NCI-H187 treated with DMSO at 0.1 percent for 48 hours (cell line): ENCODE measurements at regions not wholly inside any gene's neighbourhood (a gene's known extent, or its start where the extent isn't known, plus 50 kb on each side); places are given as distances from the start of the nearest gene placed in this dataset.
"Not testable (repeated sequence)": the region's sequence is repeated elsewhere in the genome, so short reads cannot be mapped to it uniquely, and the experiment has no call there.

ENCODE experiments used
- DNase-seq: peaks from one replicate; lab custom pipeline; 2025; lab: John Stamatoyannopoulos, UW

DNA sequence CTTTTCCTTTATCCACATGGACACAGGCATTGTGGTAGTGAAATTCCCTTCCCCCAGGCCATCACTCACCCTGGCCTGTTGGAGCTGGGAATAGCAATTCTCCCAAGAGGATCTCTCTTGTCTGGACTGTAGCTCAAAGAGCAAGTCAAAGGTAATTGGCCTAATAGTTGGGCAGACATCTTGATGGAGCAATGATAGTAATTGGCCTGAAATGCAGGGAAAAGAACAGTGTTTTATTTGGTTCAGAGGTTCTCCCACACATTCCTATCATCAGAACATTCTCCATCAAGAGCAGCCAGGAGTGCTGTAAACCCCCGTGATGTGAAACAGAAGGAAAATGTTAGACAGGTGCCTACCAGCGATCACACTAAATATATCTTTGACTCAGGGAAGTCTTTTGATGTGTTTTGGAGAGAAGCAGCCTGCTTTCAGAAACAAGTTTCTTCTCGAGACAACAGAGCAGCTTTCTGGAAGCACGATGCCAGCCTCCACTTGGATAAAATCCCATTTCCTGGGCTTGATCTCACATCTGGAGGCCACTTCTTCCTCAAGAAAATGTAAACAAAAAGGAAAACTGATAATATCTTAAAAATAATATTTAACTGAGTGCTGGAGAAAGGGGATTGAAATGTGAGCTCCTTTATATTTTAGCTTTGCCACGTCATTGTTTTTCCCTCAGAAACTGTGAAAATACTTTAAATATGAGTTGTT is 198.1 kb upstream of the WWC1 start:
- no peak for DNase-seq

DNA sequence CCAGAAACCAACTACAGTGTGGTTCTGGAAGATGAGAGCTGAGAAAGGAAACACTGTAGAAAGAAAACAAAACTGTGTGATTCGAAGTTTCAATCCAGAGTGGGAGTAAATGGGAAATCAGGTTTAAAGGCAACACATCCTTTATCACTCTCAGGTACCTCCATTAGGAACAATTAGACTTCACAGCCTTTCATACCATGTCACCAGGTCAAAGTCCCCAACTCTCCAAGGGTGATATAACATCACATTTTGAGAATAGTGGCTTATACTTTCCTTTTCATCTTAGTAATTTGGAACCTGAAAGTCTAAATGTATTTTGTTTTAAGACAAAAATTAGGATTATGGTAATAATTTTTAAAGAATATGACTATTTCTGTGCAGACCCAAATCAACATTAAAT is 194.9 kb upstream of the WWC1 start:
- DNase-seq, result no peak

DNA sequence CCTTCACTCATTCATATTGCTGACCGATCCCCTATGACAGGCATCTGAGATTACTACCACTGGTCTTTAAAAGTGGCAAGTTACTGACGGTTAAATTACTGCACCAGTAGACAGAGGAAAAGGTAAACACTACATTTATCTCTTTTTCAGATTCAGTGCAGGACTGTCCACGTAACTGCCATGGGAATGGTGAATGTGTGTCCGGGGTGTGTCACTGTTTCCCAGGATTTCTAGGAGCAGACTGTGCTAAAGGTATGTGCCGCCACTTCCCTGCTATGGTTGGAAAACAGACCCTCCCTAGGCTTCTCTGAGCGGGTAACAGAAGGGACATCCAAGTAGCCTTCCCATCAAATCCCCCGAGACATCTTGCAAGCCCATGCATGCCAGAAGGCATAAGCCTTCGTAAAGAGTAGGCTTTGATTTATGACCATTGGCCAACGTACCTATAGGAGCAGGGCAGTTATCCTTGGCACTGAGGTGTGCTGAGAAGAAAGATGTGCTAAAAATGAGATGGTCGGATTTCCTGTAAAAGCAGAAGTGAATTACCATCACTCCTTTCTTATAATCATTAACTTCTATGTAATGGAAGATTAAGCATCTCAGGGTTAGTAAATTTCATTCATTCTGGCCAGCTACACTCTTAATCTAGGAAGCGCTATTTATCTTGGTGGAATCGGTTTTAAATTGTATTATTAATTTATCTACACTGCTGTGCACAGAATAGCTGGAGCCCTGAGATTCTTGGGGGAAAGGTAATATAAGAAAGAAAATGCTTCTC is 193.4 kb upstream of the WWC1 start:
- DNase-seq, result no peak

DNA sequence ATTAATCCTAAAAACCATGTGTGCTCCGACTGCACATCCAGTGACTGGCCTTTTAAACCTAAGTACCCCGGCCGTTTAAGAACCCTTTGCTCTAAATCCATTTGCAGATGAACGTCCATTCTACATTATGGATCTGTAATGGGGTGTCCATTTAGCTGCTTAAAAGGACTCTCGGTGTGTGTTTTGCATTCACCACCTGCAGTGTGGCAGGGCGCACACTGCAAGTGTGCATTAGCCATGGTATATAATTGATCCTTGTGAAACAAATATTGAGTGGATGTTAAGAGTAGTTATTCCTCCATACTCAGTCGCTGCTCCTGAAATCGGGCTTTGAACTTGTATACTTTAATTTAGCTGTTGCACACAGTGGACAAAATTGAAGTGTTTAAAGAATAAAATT is 190.1 kb upstream of the WWC1 start:
- no peak for DNase-seq

DNA sequence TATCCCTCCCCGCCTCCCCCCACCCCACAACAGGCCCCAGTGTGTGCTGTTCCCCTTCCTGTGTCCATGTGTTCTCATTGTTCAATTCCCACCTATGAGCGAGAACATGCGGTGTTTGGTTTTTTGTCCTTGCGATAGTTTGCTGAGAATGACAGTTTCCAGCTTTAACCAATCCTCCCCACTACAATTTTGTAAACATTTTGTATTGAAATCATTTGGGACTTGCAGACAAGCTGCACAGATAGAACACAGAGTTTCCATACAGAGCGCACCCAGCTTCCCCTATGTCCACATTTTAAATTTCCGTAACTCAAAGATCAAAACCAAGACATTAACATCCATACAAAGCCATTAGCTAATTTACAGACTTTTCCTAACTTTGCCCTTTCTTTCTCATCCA is 188.4 kb upstream of the WWC1 start:
- not testable (repeated sequence) for DNase-seq

DNA sequence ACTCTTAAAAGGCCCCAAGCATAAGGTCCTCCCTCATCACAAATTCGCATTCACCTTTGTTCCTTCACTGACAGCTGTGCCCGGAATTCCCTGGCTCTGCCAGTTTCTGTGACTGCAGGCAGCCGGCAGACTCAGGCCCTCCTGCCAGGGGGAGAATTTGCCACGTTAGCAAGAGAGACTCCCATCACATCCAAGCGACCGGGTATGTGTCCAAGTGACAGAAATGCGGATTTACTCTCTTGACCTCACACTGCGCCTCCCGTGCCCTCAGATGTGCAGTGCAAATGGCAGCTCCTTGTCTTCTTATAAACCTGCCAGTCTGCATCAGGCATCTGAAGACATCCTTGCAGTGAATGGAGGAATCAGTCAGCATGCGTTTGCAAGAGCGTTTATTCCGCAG is 187.1 kb upstream of the WWC1 start:
- DNase-seq, result no peak

DNA sequence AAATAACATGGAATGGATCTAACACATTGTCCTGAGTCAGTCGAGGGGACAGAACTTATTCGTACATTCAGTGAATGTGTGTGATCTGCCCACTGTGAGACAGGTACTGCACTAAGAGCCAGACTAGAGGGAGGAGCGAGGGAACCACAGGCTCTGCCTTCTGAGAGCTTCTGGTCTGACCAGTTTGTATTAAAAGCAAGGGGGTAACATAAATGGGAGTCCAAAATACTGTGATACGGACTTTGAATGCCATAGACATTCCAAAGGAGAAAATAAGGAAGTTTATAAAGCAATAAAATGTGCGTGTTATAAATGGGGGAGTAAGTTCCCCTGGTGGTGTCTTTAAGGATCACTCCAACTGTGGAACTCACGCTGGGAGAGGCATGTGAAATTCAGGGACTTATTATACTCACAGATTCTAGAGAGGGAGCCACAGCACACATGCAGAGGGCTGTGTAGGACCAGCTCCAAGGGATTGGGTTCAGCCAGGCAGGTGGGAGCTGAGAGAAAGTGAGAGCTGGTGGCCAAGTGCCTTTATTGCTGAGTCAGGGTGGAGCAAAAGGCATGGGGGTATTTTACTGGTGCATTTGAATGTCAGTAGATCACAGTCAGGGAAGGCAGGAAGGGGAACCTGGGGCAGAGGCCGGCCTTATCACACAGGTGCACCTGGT is 186.5 kb upstream of the WWC1 start:
- no peak for DNase-seq

DNA sequence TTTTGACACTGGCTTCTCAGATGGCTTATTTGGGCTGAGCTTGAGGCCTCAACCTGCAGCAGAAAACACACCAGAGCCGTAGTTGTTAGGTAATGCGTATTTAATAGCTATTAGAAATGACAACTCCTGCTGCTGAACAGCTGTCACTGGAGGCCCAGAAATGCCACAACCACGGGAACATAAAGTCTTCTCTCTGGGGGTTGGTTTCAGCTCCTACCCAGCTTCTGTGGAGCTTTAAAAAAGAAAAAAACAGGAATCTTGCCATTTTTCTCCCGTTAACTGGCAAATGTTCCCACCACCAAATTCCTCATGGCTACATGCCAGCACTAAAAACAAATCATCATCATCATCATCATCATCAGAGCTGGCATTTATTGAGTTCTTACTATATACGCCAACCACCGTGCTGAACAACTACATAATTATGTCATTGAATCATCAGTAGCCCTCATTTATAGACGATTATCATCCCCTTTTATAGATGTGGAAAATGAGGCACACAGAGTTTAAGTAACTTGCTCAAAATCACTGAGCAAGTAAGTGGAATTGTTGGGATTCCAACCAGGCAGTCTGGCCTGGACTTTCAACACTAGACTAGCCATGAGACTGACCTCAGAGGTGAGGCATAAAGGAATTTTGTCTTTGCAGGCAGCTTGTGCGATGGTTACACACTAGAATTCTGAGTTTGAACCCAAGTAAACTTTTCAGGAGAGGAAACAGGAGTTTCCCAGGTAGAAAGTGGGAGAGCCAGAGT is 185.3 kb upstream of the WWC1 start:
- no peak for DNase-seq

DNA sequence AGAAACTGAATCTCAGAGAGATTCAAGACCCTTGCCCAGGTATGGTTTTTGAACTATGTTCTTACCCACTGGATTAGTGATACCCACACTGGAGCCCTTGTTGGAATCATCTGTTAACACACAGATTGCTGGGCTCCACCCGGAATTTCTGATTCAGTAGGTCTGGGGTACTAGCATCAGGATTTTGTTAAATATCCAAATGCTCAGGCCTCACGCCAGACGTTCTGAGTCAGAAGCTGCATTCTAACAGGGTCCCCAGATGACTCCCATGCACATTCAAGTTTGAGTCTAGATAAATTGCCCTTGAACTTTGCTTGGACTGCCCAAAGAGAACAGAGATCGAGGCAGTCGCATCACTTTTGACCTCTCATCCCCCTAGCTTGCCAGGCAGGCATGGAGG is 182.0 kb upstream of the WWC1 start:
- no peak for DNase-seq

DNA sequence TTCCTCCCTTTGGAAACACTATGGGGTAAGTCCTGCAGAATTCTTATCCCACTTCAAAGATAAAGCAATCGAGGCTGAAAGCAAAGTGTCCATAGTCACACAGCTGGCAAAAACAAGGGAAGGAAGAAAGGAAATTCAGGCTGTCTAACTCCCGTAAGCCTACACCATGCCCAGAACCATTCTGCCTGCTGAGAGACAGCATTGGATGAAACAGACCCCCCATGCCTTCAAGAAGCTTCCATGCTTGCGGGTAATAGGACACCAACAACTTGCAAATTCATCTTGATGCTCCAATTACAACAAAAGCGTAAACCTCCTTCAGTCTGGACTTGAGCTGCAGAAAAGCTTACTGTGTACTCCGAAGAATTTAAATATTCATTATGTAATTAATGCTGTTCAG is 181.1 kb upstream of the WWC1 start:
- no peak for DNase-seq

DNA sequence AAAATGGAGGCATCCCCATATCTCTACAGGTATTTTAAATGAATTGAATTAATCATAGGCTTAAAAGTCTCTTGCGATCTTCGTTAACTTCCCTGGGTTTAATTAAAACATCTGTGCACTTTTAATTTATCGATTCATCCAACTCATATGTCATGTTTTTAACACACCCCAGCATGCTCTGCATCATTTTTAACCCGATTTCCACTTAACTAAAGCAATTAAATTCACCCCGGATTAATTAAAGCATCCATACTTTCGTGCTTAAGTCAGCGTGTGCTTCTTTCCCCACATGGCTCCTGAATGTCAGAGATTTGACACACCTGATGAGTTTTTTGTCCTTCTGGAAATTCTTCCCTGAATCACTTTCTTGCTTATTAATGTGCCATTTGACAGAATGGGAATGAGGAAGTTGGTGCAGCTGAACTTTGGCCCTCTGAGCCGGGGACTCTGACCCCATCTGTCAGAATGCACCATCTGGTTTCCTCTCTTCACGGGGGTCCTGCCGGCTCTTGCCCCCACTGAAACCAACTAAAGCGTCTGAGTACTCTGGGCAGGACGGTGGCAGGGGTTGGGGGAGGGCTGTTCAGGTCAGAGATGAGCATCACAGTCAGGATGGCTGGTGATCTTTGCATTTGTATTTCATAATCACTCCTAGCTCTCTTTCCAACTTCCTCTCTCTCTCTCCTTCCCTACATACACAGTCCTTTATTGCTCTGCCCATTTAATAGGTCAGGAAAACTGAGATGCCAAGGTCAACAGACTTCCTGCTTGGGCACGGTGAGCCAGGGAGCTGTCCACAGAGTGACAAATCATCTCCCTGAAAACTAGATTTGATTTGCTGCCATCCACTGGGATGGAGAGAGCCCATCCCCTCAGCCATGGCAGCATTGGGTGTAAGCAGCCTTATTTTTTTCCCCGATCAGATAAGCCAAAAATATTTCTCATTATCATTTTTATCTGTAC is 180.3 kb upstream of the WWC1 start:
- no peak for DNase-seq

DNA sequence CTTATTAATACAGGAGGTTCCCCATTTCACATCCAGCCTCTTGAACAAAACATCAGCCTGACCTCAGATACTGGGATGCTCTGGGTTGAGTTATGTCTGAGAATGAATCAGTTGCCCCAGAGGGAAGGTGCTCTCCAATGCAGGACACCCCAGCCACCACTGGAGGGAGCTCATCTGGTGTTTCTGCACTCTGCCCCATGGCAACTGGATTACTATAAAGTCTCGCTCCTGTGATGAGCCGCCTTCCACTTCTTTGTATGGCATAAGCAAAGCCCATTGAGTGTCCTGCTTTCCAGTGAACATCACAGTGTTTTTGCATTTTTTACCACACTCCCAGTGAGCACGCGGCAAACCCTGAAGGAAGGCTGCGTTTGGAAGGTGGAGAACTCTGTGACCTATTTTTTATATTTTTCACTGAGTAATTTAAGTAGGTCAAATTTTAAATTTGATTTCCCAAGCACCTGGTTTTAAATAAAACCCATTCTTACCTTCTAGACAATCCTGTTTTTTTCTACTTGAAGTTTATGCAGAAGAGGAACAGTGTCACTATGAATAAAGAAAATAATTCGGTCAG is 176.9 kb upstream of the WWC1 start:
- DNase-seq, result no peak

DNA sequence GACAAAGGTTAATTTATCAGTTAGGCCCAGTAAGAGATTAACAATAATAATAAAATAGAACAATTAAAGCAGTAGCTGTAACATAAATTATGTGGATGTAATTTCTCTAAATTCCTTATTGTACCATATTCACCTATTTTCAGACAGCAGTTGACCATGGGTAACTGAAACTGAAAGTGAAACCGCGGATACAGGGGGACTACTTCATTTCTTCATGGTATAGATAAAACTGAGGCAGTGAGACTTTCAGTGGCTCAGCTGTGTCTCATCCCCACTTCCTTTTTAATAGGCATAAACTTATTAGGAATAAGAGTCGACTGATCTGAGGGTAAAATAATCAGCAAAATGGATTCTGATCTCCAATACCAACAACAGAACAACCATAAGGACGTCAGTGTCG is 174.0 kb upstream of the WWC1 start:
- DNase-seq, result no peak

DNA sequence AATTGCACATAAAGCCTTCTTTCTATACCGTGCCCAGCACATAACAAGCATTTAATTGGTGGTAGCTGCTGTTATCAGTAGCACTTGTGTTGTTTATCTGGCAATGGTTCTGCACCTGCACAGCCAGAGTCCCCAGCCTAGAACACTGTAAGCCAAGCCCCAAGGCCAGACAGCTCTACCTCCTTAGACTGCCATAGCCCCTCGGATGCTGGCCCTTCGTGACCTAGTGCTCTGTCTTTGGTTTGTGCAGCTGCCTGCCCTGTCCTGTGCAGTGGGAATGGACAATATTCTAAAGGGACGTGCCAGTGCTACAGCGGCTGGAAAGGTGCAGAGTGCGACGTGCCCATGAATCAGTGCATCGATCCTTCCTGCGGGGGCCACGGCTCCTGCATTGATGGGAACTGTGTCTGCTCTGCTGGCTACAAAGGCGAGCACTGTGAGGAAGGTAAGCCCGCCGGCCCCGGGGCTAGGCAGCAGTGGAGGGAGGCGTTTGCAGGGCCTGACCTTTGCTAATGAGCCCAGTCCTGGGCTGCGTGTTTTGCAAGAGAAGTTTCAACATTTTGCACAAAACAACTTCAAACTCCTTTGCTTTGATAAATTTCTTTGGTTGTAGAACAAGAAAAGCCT is 173.3 kb upstream of the WWC1 start:
- no peak for DNase-seq

DNA sequence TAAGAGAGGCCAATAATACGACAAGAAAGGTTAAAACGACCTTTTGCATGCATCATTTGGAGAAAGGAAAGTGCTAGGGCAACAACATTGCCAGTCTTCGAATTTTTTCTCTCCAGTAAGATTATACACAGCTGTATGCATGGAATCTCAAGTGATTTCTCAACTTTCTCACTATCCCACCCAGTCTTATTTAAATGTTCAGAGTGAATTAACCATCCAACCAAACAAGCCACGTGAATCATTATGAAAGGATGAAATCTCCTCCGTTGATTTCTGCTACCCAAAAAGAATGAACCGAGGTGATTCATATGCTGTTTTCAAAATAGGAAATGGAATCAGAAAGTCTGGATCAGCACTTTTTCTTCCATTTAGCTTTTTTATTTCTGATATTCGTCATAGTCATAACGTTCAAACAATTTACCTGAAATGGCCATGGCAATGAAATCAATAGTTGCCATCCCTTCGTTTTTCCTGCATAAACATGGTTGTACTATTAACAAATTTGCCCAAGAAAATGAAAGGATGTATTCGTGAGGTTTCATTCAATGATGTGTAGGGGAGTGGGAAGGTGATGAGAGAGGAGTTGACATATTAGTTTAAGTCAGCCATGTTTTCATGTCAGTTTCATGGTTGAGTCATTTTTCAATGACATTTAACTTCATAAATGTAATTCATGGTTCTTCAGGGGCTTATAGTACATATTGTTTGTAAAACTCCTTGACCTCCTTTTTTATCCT is 170.9 kb upstream of the WWC1 start:
- DNase-seq, result peak; percentile 16

DNA sequence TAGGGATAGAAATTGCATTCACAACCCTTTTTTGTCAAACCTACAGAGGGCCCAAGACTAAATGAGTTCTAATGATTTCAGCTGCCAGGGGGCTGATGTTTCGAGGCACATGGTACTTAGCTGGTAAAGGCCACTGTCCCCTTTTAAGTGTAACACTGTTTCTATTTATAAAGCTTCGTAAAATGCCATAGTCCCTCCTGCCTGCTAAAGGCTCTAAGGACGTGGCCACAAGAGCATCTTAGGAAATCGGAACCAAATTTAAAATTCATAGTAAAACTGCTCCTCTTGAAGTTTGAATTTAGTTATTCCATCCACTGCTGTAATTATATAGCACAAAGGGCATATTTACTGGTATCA is 170.3 kb upstream of the WWC1 start:
- no peak for DNase-seq

DNA sequence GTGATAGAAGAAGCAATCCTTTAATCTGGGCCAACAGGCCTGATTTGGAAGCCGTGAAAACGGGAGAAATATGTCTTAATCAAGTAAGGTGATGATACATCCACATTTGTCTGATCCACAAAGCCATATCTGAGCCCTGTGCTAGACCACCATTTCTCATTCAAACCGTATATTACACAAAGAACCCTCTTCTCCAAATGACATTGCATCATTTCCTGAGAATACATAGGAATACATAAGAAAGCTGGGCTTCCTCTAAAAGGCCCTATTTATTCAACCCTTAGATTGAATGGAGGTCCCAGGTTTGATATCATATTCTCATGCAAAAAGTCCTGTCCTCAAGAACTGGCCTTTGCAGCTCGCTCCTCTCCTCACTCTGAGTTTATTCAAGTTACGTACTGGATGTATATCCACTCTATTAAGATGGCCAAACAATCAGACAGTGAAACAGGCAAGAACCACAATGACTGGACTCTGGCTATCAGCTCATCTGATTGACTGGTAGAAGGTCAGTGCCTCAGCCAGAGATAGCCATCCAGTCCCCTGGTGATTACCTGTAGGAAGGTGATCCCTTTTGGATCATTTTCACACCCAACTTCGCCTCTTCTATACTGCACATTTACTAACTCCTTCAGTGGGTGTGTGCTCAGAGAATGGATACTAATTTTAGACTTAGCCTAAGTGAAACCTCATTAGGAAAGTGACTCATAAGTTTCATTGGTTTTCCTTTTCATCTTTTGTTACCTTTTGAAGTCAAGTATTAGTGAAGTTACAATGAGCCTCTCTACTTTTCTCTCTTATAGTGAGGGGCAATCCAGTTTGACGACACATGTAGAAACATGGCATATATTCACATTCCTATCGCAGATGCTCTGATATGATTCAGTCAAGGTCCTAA is 167.6 kb upstream of the WWC1 start:
- DNase-seq, result no peak

DNA sequence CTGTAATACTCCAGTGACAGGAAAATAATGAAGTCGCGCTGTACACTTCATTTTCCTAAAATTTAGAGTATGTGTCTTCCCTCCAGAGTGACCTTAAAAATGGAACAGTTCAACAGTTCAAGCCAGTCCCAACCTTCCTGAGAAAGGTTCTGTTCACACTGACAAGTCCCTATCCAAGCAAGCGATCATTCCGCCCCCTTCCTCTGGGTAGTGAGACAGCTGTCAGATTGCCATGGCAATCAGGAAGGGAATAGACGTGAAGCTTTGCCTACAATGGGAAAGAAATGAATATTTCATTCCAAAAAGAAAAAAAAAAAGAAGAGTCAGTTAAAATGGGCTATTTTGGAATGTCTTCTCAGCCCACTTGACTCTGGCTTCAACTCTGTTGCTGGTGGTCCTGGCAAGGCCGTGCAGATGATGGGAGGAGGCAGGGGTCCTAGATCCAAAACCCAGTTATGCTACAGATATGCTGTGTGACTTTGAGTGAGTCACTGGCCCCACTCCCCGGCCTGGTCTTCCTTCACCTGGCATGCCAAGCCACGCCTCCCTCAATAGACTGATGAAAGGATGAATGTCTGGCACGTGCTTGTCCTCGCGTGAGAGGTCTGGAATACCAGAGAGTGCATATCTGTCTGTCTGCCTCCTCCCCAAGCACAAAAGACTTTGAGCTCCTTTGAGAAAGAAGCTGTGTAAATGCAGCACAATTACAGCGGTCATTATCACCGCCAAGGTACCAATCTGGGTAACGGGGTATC is 165.8 kb upstream of the WWC1 start:
- no peak for DNase-seq
